Right atrium auricular region (tissue), 2 donors: ENCODE measurements at regions not wholly inside any gene's neighbourhood (a gene's known extent, or its start where the extent isn't known, plus 50 kb on each side); places are given as distances from the start of the nearest gene placed in this dataset.

Experiments
- DNase-seq: peaks from one replicate; pipeline ENCODE4 v3.0.0-alpha.2; 2019; ENCODE audit warnings: low spot score
- H3K27ac ChIP-seq, 2 donors: fragments of 200-600 bp; sonication (generic); 1 replicate in 1 of 2; 2 replicates in 1 of 2; pipeline ENCODE4 v1.5.1; 2016 to 2019
- H3K27me3 ChIP-seq, 2 donors: fragments of 200-600 bp; sonication (generic); one replicate each; pipeline versions ENCODE4 v1.5.1 to v1.6.0; 2017 to 2019
- H3K36me3 ChIP-seq: fragments of 200-600 bp; sonication (generic); one replicate; pipeline ENCODE4 v1.5.1; 2016
- H3K4me1 ChIP-seq, 2 donors: fragments of 200-600 bp; sonication (generic); one replicate each; pipeline versions ENCODE4 v1.5.1 to v1.6.0; 2017 to 2019
- H3K4me3 ChIP-seq, 2 donors: fragments of 200-600 bp; sonication (generic); 1 replicate in 1 of 2; 2 replicates in 1 of 2; pipeline ENCODE4 v1.5.1; 2017 to 2019; ENCODE audit warnings: mild to moderate bottlenecking in 1 of 2, moderate library complexity in 1 of 2
- H3K9me3 ChIP-seq, 2 donors: fragments of 200-600 bp; sonication (generic); one replicate each; pipeline ENCODE4 v1.5.1; 2019
- TF ChIP-seq, protein P1 (sequence below), 2 donors: fragments of 200-600 bp; sonication (generic); IDR thresholded peaks; one replicate each; pipeline ENCODE4 v1.5.1; 2019; ENCODE audit warnings: antibody characterized with exemption in 2 of 2

DNA sequence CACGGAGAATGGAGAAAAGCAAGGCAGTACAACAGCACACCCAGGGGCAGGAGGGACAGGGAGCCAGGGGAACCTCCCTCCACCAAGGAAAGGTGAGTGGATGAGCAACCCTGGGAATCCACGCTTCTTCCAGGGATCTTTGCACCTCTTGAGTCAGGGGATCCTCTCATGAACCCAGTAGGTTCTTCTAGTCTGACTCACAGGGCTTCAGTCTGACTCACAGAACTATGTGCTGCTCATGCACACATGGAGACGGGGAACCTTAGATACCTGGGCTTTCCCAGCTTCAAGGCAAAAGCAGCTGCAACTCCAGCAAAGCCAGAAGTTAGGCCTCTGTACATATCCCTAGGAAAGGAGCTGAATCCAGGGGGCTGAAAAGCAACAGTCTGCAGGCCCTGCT lies 1021.4 kb upstream of the TENM4 start:
- Histone ChIP-seq H3K36me3 (no peaks in the 10 kb centered on the region), H3K27ac (no peak overlapping the region), H3K9me3 (no peaks in the 10 kb centered on the region)

DNA sequence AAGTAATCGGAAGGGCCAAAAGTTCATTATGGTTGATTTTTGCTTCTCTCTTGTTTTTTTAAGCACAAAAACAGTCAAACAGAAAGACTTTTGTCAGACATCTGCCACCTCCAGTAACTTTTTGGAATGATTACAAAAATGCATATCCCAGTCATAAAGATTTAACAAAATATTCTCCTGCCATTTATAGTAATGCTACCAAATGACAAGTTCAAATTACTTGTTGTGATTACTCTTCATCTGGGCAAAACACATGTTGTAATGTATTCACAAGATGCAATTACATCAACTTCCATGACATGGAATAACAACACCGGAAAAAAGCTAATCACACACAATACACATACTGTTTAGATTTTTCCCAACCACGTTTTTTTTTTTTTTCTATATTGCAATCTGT lies 1017.5 kb upstream of the TENM4 start:
- TF ChIP-seq, protein P1, sequence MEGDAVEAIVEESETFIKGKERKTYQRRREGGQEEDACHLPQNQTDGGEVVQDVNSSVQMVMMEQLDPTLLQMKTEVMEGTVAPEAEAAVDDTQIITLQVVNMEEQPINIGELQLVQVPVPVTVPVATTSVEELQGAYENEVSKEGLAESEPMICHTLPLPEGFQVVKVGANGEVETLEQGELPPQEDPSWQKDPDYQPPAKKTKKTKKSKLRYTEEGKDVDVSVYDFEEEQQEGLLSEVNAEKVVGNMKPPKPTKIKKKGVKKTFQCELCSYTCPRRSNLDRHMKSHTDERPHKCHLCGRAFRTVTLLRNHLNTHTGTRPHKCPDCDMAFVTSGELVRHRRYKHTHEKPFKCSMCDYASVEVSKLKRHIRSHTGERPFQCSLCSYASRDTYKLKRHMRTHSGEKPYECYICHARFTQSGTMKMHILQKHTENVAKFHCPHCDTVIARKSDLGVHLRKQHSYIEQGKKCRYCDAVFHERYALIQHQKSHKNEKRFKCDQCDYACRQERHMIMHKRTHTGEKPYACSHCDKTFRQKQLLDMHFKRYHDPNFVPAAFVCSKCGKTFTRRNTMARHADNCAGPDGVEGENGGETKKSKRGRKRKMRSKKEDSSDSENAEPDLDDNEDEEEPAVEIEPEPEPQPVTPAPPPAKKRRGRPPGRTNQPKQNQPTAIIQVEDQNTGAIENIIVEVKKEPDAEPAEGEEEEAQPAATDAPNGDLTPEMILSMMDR (IDR thresholded peaks at IDR 0.05) = no peak
- no peak overlapping the region for H3K27ac ChIP-seq
- H3K9me3 ChIP-seq = no peaks in the 10 kb centered on the region
- DNase-seq = no peak
- no peaks in the 10 kb centered on the region for H3K36me3 ChIP-seq
- H3K27me3 ChIP-seq = no peaks in the 10 kb centered on the region
- no peaks in the 10 kb centered on the region for H3K4me1 ChIP-seq
- H3K4me3 ChIP-seq = no peak overlapping the region

More for the DNA sequence above, 1021.4 kb upstream of the TENM4 start:
- TF ChIP-seq, protein P1 (IDR thresholded peaks at IDR 0.05) = no peak
- no peaks in the 10 kb centered on the region for H3K27me3 ChIP-seq
- no peak for DNase-seq
- H3K4me1 ChIP-seq = no peaks in the 10 kb centered on the region
- H3K4me3 ChIP-seq = no peak overlapping the region

GRCh38 chr11:80457823-80458222 lies 1017.0 kb upstream of the TENM4 start:
- H3K4me3 ChIP-seq = no peak overlapping the region
- H3K27me3 ChIP-seq = no peaks in the 10 kb centered on the region
- no peaks in the 10 kb centered on the region for H3K9me3 ChIP-seq
- no peaks in the 10 kb centered on the region for H3K36me3 ChIP-seq
- H3K4me1 ChIP-seq = no peaks in the 10 kb centered on the region
- no peak for DNase-seq
- TF ChIP-seq, protein P1 (IDR thresholded peaks at IDR 0.05) = no peak
- no peak overlapping the region for H3K27ac ChIP-seq

DNA sequence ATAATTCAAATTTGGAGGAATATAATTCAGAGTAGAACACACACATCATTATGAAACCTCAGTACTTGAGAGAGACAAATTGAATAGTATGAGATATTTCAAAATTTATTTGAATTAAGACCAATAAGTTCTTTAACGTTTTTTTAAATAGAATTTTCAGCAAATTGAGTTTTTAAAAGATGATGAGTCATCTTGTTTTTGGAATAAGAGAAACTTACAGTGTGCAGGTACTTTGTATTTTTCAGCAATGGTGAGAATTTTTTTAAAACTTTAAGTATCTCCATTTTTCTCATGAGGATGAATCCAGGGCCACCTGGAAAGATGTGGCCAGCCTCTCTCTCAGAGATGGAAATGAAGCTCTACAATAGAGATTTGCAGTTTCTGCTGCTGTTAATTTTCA lies 1015.0 kb upstream of the TENM4 start:
- H3K9me3 ChIP-seq = no peaks in the 10 kb centered on the region

GRCh38 chr11:80451105-80451504 lies 1010.3 kb upstream of the TENM4 start:
- TF ChIP-seq, protein P1 (IDR thresholded peaks at IDR 0.05) = no peak
- Histone ChIP-seq H3K4me3 (no peak overlapping the region), H3K27me3 (no peaks in the 10 kb centered on the region), H3K36me3 (no peaks in the 10 kb centered on the region), H3K9me3 (no peaks in the 10 kb centered on the region), H3K27ac (no peak overlapping the region), H3K4me1 (no peaks in the 10 kb centered on the region)
- DNase-seq = no peak

More for the DNA sequence above, 1015.0 kb upstream of the TENM4 start:
- DNase-seq = no peak
- no peaks in the 10 kb centered on the region for H3K4me1 ChIP-seq
- no peak overlapping the region for H3K27ac ChIP-seq
- H3K4me3 ChIP-seq = no peak overlapping the region
- H3K27me3 ChIP-seq = no peaks in the 10 kb centered on the region
- H3K36me3 ChIP-seq = no peaks in the 10 kb centered on the region
- TF ChIP-seq, protein P1 (IDR thresholded peaks at IDR 0.05) = no peak

GRCh38 chr11:80448709-80449108 lies 1007.9 kb upstream of the TENM4 start:
- H3K9me3 ChIP-seq = no peaks in the 10 kb centered on the region
- H3K4me1 ChIP-seq = no peaks in the 10 kb centered on the region
- no peaks in the 10 kb centered on the region for H3K36me3 ChIP-seq
- no peak overlapping the region for H3K4me3 ChIP-seq
- H3K27ac ChIP-seq = no peak overlapping the region
- DNase-seq = no peak
- no peaks in the 10 kb centered on the region for H3K27me3 ChIP-seq
- TF ChIP-seq, protein P1 (IDR thresholded peaks at IDR 0.05) = no peak
